H54 (cell line): ENCODE measurements at regions not wholly inside any gene's neighbourhood (a gene's known extent, or its start where the extent isn't known, plus 50 kb on each side); places are given as distances from the start of the nearest gene placed in this dataset.
"Not testable (repeated sequence)": the region's sequence is repeated elsewhere in the genome, so short reads cannot be mapped to it uniquely, and the experiment has no call there.

Experiments
- DNase-seq: peaks from one replicate; pipeline ENCODE4 v3.0.0; 2011; ENCODE audit warnings: low spot score, mixed read lengths; ENCODE audit not compliant: insufficient read length
- FAIRE-seq: peaks from 3 replicates; lab custom pipeline; 2011; peaks lifted over from hg19 to GRCh38; lab: Jason Lieb, UNC
- POLR2A ChIP-seq: IDR thresholded peaks from 2 replicates; pipeline ENCODE4 v1.6.1; 2011; ENCODE audit warnings: low read depth, mild to moderate bottlenecking, low read length

DNA sequence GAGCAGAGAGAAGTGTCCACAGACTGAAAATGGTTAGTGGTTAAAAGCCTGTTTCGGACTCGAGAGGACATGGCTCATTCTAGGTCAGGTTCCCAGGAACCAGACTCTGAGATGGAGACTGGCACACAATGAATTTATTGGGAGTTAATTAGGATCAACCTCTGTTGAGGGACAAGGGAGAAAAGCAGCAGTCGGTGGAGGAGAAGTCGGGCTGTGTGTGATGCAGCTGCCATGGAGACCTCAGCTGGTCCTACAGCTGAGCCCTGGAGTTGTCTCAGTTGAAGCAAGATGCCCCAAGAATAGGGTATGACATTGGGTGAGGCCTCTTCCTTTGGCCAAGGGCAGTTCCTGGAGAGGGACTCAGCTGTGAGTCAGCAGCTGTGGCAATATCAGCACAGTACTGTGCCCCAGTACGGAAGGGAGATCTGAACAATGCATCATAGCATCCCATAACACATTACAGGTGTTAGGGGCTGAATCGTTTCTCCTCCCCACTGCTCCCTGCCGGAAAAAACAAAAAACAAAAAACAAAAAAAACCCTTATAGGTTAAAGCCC is 105.4 kb downstream of the ABHD5 start:
- TF ChIP-seq POLR2A = no peak
- FAIRE-seq (peak; percentile 82), DNase-seq (no peak)

DNA sequence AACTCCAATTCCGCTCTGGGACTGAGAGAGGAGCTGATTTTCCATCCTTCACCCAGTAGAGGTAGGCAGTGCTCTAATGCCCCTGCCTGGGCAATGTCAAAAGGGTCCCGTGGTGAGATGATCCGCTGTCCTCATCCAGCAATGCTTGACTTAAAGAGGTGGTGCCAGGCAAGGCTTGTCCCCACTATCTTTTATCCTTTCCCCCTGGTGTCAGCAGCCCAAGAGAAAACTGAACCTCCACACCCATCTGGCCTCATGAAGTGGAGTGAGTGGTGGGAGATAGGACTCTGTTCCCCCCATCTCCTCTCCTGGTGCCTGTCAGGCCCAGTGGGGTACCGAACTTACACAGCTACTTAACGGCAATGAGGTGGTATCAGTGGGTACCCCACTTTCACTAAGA is 107.1 kb downstream of the ABHD5 start:
- DNase-seq = no peak
- TF ChIP-seq POLR2A = no peak
- no peak for FAIRE-seq

DNA sequence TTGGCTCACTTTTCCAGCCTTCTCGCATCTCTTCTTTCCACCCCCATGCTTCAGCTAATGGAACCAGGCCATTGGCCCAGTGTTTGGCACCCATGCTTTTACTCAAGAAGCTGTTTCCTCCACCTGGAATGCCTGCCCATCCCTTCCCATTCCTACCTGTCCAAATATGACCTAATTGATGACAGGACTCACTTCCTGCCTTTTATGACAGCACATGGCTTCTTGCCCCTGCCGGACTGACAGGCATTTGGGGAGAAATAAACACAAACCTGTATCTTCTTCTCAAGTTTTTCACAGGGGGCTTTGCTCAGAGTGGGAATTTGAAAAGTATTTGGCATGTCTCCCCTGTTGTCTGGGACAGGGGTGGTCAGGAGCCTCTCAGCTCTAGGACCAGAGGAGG is 120.1 kb downstream of the ABHD5 start:
- no peak for DNase-seq
- no peak for FAIRE-seq
- TF ChIP-seq POLR2A = no peak

DNA sequence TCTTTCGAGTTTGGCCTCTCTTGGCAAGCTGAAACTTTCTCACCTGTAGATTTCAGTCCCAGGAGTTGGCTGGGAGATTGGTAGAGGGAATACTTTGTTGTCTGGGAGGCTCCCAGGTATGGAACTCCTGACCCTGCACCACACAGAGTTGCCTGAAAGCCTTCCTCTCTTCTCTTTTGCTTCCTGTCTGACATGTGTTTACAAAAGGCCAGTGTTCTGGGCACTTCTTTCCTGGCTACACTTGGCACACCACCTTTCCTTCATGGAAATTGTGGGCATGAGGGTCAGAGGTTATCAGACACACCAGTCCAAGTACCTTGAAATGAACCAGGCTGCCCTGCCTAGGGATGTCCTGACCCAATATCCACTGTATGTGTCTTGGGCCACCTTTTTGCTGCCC is 123.7 kb downstream of the ABHD5 start:
- no peak for TF ChIP-seq POLR2A
- no peak for FAIRE-seq
- no peak for DNase-seq

- DNase-seq = no peak
- no peak for TF ChIP-seq POLR2A
- FAIRE-seq = no peak
These were observed 125.6 kb downstream of the ABHD5 start for GRCh38 chr3:43816372-43816771.

DNA sequence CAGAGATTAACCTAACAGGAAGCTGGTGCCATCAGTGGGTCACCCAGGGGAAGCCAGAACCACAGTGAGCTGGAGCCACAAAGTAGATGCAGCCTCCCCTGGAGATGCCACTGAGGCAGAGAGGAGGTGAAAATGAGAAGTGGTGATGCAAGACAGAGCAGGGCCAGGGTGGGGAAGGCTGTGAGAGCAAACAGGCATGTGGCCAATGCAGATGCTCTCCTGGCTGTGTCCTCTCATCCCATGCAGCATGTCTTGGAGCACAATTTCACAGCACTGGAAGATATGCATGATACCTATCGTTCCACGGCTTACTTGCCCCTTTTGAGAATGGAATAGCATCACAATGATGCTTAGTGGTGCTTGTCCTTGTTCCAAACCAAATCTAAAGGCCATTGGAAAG is 126.3 kb downstream of the ABHD5 start:
- FAIRE-seq = no peak

DNA sequence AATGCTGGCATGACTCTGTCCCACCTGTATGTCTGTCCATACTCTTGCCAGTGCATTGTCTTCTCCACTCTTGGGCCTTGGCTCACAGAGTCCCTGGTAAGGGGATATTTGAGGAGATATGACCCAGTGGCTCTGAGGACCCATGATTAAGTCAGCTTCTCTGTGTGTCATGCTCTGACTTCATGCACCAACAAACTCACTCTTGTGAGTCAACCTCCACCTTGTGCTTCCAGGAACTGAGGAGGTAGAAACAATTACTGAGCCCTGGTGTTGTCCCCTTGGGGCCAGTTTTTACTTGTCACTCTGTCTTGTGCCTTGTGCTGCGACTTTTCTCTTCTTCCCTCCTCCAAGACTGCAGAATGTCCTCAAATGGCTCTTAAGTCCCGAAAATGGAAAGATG is 127.1 kb downstream of the ABHD5 start:
- no peak for FAIRE-seq
- TF ChIP-seq POLR2A = no peak
- DNase-seq = no peak

More for the DNA sequence above, 126.3 kb downstream of the ABHD5 start:
- DNase-seq = no peak
- no peak for TF ChIP-seq POLR2A

GRCh38 chr3:43818229-43818628 is 127.5 kb downstream of the ABHD5 start:
- FAIRE-seq = no peak
- TF ChIP-seq POLR2A = no peak
- DNase-seq = no peak

GRCh38 chr3:43838009-43838758 is 147.4 kb downstream of the ABHD5 start:
- FAIRE-seq (no peak), DNase-seq (no peak)
- no peak for TF ChIP-seq POLR2A

- DNase-seq (no peak), FAIRE-seq (no peak)
- TF ChIP-seq POLR2A = no peak
These were observed 148.1 kb downstream of the ABHD5 start for GRCh38 chr3:43838877-43839276.

DNA sequence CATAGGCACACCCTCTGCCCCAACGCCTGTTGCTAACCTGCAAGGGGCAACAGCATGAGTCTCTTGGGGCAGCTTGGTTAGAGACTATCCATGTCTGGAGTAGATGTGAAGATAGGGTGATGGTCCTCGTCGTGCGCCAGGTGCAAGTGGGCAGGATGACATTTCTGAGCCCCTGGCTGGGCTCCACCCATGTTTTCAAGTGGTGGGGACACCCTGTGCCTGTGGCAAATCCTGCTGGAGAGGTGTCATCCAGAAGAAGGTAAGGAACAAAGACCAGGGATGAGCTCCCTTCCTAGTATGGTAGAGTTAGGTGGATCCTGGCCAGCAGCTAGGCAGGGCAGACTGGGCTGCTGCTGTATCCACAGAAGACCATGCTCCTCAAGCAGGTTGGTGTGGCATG is 152.6 kb downstream of the ABHD5 start:
- no peak for FAIRE-seq
- DNase-seq = no peak
- TF ChIP-seq POLR2A = no peak

GRCh38 chr3:43844757-43845156 is 154.0 kb downstream of the ABHD5 start:
- DNase-seq (no peak), FAIRE-seq (no peak)
- TF ChIP-seq POLR2A = no peak

GRCh38 chr3:43845553-43845952 is 154.8 kb downstream of the ABHD5 start:
- DNase-seq, FAIRE-seq: not testable (repeated sequence)

DNA sequence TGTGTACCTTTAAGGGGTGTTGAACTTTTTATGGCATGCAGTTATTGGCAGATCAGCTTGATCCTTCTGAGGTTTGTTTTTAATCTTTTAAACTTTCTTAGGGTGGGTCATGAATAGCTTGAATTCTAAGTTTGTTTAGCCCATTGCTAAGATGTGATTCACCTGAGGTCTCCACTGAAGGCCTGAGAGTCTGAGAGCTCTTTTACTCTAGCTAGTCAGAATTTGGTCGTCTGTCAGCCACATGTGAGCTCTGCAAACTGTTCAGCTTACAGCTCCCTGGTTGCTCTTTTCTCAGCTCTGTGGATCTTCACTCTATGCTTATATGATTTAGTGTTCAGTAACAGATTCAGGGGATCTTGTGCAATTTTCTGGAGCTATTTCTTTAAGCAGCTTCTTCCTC is 161.3 kb downstream of the ABHD5 start:
- DNase-seq = no peak
- TF ChIP-seq POLR2A = no peak
- no peak for FAIRE-seq

GRCh38 chr3:43854283-43854682 is 163.5 kb downstream of the ABHD5 start:
- FAIRE-seq = no peak

More at GRCh38 chr3:43854283-43854682, 163.5 kb downstream of the ABHD5 start:
- DNase-seq = no peak
- TF ChIP-seq POLR2A = no peak
